Neutrophil (primary cell): ENCODE measurements at regions not wholly inside any gene's neighbourhood (a gene's known extent, or its start where the extent isn't known, plus 50 kb on each side); places are given as distances from the start of the nearest gene placed in this dataset.

Experiments used
- H3K27ac ChIP-seq: fragments of 200-600 bp; sonication (generic); 2 replicates; pipeline ENCODE4 v1.5.1; 2016; ENCODE audit warnings: mild to moderate bottlenecking, moderate library complexity
- H3K27me3 ChIP-seq: fragments of 200-600 bp; sonication (generic); 2 replicates; pipeline ENCODE4 v1.6.0; 2016; ENCODE audit warnings: mild to moderate bottlenecking
- H3K36me3 ChIP-seq: fragments of 200-600 bp; sonication (generic); 2 replicates; pipeline ENCODE4 v1.5.1; 2017
- H3K4me1 ChIP-seq, 2 experiments: fragments of 200-600 bp in 1 of 2; sonication (generic) in 1 of 2; 1 replicate in 1 of 2; 2 replicates in 1 of 2; pipeline versions ENCODE4 v1.5.1 to v1.6.1; 2013 to 2016; ENCODE audit warnings: low read depth in 1 of 2, low read length in 1 of 2, mild to moderate bottlenecking in 1 of 2, moderate library complexity in 1 of 2; ENCODE audit not compliant: control insufficient read depth in 1 of 2, insufficient read depth in 1 of 2
- H3K4me3 ChIP-seq, 2 experiments: fragments of 200-600 bp in 1 of 2; sonication (generic) in 1 of 2; 1 replicate in 1 of 2; 2 replicates in 1 of 2; pipeline ENCODE4 v1.5.1; 2013 to 2016; ENCODE audit warnings: low read depth in 1 of 2, low read length in 1 of 2, mild to moderate bottlenecking in 1 of 2, moderate library complexity in 1 of 2
- H3K9me3 ChIP-seq: fragments of 200-600 bp; sonication (generic); 2 replicates; pipeline ENCODE4 v1.5.1; 2016
- CTCF ChIP-seq: fragments of 200-600 bp; sonication (generic); IDR thresholded peaks from 2 replicates; pipeline ENCODE4 v1.5.1; 2016; ENCODE audit warnings: antibody characterized with exemption

- Histone ChIP-seq H3K4me1 (no peaks in the 10 kb centered on the region), H3K4me3 (no peak overlapping the region), H3K36me3 (no peaks in the 10 kb centered on the region), H3K27me3 (no peaks in the 10 kb centered on the region), H3K27ac (no peak overlapping the region), H3K9me3 (no peaks in the 10 kb centered on the region)
- no peak for TF ChIP-seq CTCF
Observed at GRCh38 chr7:11247545-11247944, 273.9 kb downstream of the PHF14 start.

GRCh38 chr7:11251436-11251835, 277.8 kb downstream of the PHF14 start:
- no peak for TF ChIP-seq CTCF
- Histone ChIP-seq H3K9me3 (no peaks in the 10 kb centered on the region), H3K27me3 (no peaks in the 10 kb centered on the region), H3K4me1 (no peaks in the 10 kb centered on the region), H3K4me3 (no peak overlapping the region), H3K36me3 (no peaks in the 10 kb centered on the region), H3K27ac (no peak overlapping the region)

GRCh38 chr7:11252011-11252607, 278.4 kb downstream of the PHF14 start:
- H3K36me3 ChIP-seq, result no peaks in the 10 kb centered on the region
- no peaks in the 10 kb centered on the region for H3K27me3 ChIP-seq
- TF ChIP-seq CTCF, result no peak
- H3K4me1 ChIP-seq, result no peaks in the 10 kb centered on the region
- no peak overlapping the region for H3K27ac ChIP-seq
- H3K4me3 ChIP-seq, result no peak overlapping the region
- no peaks in the 10 kb centered on the region for H3K9me3 ChIP-seq

- H3K27ac ChIP-seq, result no peak overlapping the region
- H3K4me1 ChIP-seq, result no peaks in the 10 kb centered on the region
- H3K9me3 ChIP-seq, result no peaks in the 10 kb centered on the region
- H3K36me3 ChIP-seq, result no peaks in the 10 kb centered on the region
- no peak for TF ChIP-seq CTCF
- no peaks in the 10 kb centered on the region for H3K27me3 ChIP-seq
- no peak overlapping the region for H3K4me3 ChIP-seq
Observed at GRCh38 chr7:11252705-11253272, 279.1 kb downstream of the PHF14 start.

GRCh38 chr7:11256501-11256900, 282.8 kb downstream of the PHF14 start:
- Histone ChIP-seq H3K36me3 (no peaks in the 10 kb centered on the region), H3K27me3 (no peaks in the 10 kb centered on the region), H3K9me3 (no peaks in the 10 kb centered on the region), H3K27ac (no peak overlapping the region), H3K4me1 (no peaks in the 10 kb centered on the region), H3K4me3 (no peak overlapping the region)
- TF ChIP-seq CTCF, result no peak
